Loucy (cell line): ENCODE measurements at regions not wholly inside any gene's neighbourhood (a gene's known extent, or its start where the extent isn't known, plus 50 kb on each side); places are given as distances from the start of the nearest gene placed in this dataset.

Experiments used
- CTCF ChIP-seq: fragments of 200-600 bp; sonication (generic); conservative IDR thresholded peaks from 2 replicates; pipeline ENCODE4 v1.5.1; 2014; ENCODE audit warnings: mild to moderate bottlenecking, antibody characterized with exemption, low read length
- EZH2phosphoT487 ChIP-seq: fragments of 200-600 bp; IDR thresholded peaks from 2 replicates; pipeline ENCODE4 v1.6.1; 2018; ENCODE audit warnings: antibody characterized with exemption, mild to moderate bottlenecking, moderate library complexity, borderline replicate concordance

DNA sequence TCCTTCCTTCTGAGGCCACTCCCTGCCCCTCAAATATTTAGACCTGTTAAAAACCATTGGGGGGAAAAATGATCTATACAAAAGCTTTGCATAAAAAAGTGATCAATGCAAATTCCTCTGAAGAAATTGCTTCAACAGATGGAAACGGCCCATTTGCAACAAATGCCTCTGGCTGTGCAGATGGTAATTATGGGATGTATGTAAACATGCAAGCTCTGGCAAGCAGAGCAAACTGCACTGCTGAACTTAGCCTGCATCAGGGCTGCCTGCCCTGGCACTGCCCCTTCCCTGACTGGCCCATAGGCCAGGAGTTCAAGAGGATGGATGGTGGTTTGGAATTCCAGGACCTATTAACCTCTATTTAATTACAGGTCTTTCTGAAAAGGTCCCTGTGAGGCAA, 388.7 kb downstream of the MIAT start:
- TF ChIP-seq CTCF (no peak), EZH2phosphoT487 (no peak)
